GM18867 (cell line): ENCODE measurements at regions not wholly inside any gene's neighbourhood (a gene's known extent, or its start where the extent isn't known, plus 50 kb on each side); places are given as distances from the start of the nearest gene placed in this dataset.
"Not testable (repeated sequence)": the region's sequence is repeated elsewhere in the genome, so short reads cannot be mapped to it uniquely, and the experiment has no call there.

ENCODE experiments used
- ATAC-seq: cut with Tn5 transposase; IDR thresholded peaks from one replicate; pipeline ENCODE4 v1.9.1; 2021; ENCODE audit warnings: mild to moderate bottlenecking, moderate library complexity; ENCODE audit not compliant: unreplicated experiment

GRCh38 chr14:66237741-66238140, 248.4 kb upstream of the CCDC196 start:
- no peak for ATAC-seq

GRCh38 chr14:66238969-66239368, 247.2 kb upstream of the CCDC196 start:
- no peak for ATAC-seq

GRCh38 chr14:66239589-66239988, 246.6 kb upstream of the CCDC196 start:
- no peak for ATAC-seq

- ATAC-seq, result no peak
Measured at GRCh38 chr14:66240105-66240504, 246.1 kb upstream of the CCDC196 start.

GRCh38 chr14:66242001-66242400, 244.2 kb upstream of the CCDC196 start:
- no peak for ATAC-seq

GRCh38 chr14:66244834-66245233, 241.3 kb upstream of the CCDC196 start:
- no peak for ATAC-seq

- ATAC-seq, result no peak
Measured at GRCh38 chr14:66247662-66248193, 238.4 kb upstream of the CCDC196 start.

GRCh38 chr14:66248256-66248655, 237.9 kb upstream of the CCDC196 start:
- ATAC-seq, result no peak

- no peak for ATAC-seq
Measured at GRCh38 chr14:66249544-66249943, 236.6 kb upstream of the CCDC196 start.

- ATAC-seq, result no peak
Measured at GRCh38 chr14:66254038-66254437, 232.1 kb upstream of the CCDC196 start.

- no peak for ATAC-seq
Measured at GRCh38 chr14:66268802-66269334, 217.3 kb upstream of the CCDC196 start.

- no peak for ATAC-seq
Measured at GRCh38 chr14:66272221-66272620, 213.9 kb upstream of the CCDC196 start.

- no peak for ATAC-seq
Measured at GRCh38 chr14:66273261-66273832, 212.8 kb upstream of the CCDC196 start.

- ATAC-seq, result not testable (repeated sequence)
Measured at GRCh38 chr14:66278418-66278817, 207.8 kb upstream of the CCDC196 start.

- ATAC-seq, result no peak
Measured at GRCh38 chr14:66281036-66281776, 205.0 kb upstream of the CCDC196 start.

GRCh38 chr14:66284346-66284745, 201.8 kb upstream of the CCDC196 start:
- ATAC-seq, result no peak

- ATAC-seq, result no peak
Measured at GRCh38 chr14:66288511-66288910, 197.7 kb upstream of the CCDC196 start.

GRCh38 chr14:66291756-66292155, 194.4 kb upstream of the CCDC196 start:
- ATAC-seq, result no peak

- ATAC-seq, result no peak
Measured at GRCh38 chr14:66293533-66294105, 192.6 kb upstream of the CCDC196 start.

GRCh38 chr14:66295386-66295785, 190.8 kb upstream of the CCDC196 start:
- no peak for ATAC-seq

- no peak for ATAC-seq
Measured at GRCh38 chr14:66300886-66301285, 185.3 kb upstream of the CCDC196 start.

- no peak for ATAC-seq
Measured at GRCh38 chr14:66306101-66306500, 180.1 kb upstream of the CCDC196 start.
